GM23338 (cell line): ENCODE measurements at regions not wholly inside any gene's neighbourhood (a gene's known extent, or its start where the extent isn't known, plus 50 kb on each side); places are given as distances from the start of the nearest gene placed in this dataset.

ENCODE experiments used
- ATAC-seq: fragments of 200-7000 bp; cut with Tn5 transposase; 3 replicates; pipeline ENCODE4 v1.9.1; 2020
- DNase-seq: peaks from one replicate; pipeline ENCODE4 v3.0.0-alpha.2; 2015; ENCODE audit warnings: low spot score
- H2AFZ ChIP-seq: fragments of 200-600 bp; sonication (generic); 2 replicates; pipeline ENCODE4 v1.8.0; 2016; ENCODE audit warnings: antibody characterized with exemption, mild to moderate bottlenecking, moderate library complexity
- H3F3A ChIP-seq: fragments of 200-600 bp; sonication (generic); replicated peaks from 2 replicates; pipeline ENCODE4 v1.8.0; 2017; ENCODE audit warnings: antibody characterized with exemption, mixed run types, low read depth
- H3K27ac ChIP-seq: fragments of 200-600 bp; sonication (generic); 2 replicates; pipeline ENCODE4 v1.6.1; 2016; ENCODE audit warnings: low read depth
- H3K27me3 ChIP-seq: fragments of 200-600 bp; sonication (generic); 2 replicates; pipeline ENCODE4 v1.8.0; 2016; ENCODE audit warnings: mild to moderate bottlenecking, mixed run types, moderate library complexity; ENCODE audit not compliant: insufficient read depth
- H3K36me3 ChIP-seq: fragments of 200-600 bp; sonication (generic); 2 replicates; pipeline ENCODE4 v1.8.0; 2016; ENCODE audit warnings: mild to moderate bottlenecking; ENCODE audit not compliant: insufficient read depth
- H3K4me1 ChIP-seq: fragments of 200-600 bp; sonication (generic); 2 replicates; pipeline ENCODE4 v1.8.0; 2016; ENCODE audit warnings: mild to moderate bottlenecking, moderate library complexity; ENCODE audit not compliant: insufficient read depth
- H3K4me2 ChIP-seq: fragments of 200-600 bp; sonication (generic); 2 replicates; pipeline ENCODE4 v1.7.1; 2017; ENCODE audit warnings: mixed run types
- H3K4me3 ChIP-seq: fragments of 200-600 bp; sonication (generic); 2 replicates; pipeline ENCODE4 v1.6.1; 2016; ENCODE audit warnings: mixed run types
- H3K79me2 ChIP-seq: fragments of 200-600 bp; sonication (generic); replicated peaks from 2 replicates; pipeline ENCODE4 v1.8.0; 2017; ENCODE audit warnings: mild to moderate bottlenecking; ENCODE audit not compliant: insufficient read depth
- H3K9me2 ChIP-seq: fragments of 200-600 bp; sonication (generic); 2 replicates; pipeline ENCODE4 v1.8.0; 2017; ENCODE audit not compliant: insufficient read depth
- H4K20me1 ChIP-seq: fragments of 200-600 bp; sonication (generic); replicated peaks from 2 replicates; pipeline ENCODE4 v1.8.0; 2017; ENCODE audit warnings: mild to moderate bottlenecking; ENCODE audit not compliant: insufficient read depth
- H3K27ac Mint-ChIP-seq: 2 replicates; pipeline ENCODE4 v1.8.0; 2020; ENCODE audit warnings: inconsistent platforms, mild to moderate bottlenecking, moderate library complexity, mixed read lengths
- H3K27me3 Mint-ChIP-seq: 3 replicates; pipeline ENCODE4 v1.8.0; 2022; ENCODE audit warnings: low read depth, mild to moderate bottlenecking, moderate library complexity, mixed read lengths, inconsistent platforms; ENCODE audit not compliant: insufficient read depth, poor library complexity
- H3K36me3 Mint-ChIP-seq: 3 replicates; pipeline ENCODE4 v1.8.0; 2021; ENCODE audit warnings: low read depth, mild to moderate bottlenecking, inconsistent platforms, moderate library complexity, mixed read lengths
- H3K4me1 Mint-ChIP-seq: 3 replicates; pipeline ENCODE4 v1.8.0; 2020; ENCODE audit warnings: mild to moderate bottlenecking, inconsistent platforms, mixed read lengths
- H3K4me3 Mint-ChIP-seq: 3 replicates; pipeline ENCODE4 v1.8.0; 2021; ENCODE audit warnings: moderate library complexity, mild to moderate bottlenecking, inconsistent platforms, mixed read lengths
- H3K9me3 Mint-ChIP-seq: 3 replicates; pipeline ENCODE4 v1.8.0; 2020; ENCODE audit warnings: moderate library complexity, mild to moderate bottlenecking, inconsistent platforms, mixed read lengths
- CREB1 ChIP-seq: fragments of 250-450 bp; sonication (Bioruptor Pico); IDR thresholded peaks from 2 replicates; pipeline ENCODE4 v1.5.0; 2020; ENCODE audit warnings: low read depth, mild to moderate bottlenecking, moderate library complexity
- ETS1 ChIP-seq: IDR thresholded peaks from 2 replicates; pipeline ENCODE4 v1.6.1; 2016; ENCODE audit warnings: antibody characterized with exemption
- EZH2 ChIP-seq: fragments of 200-600 bp; sonication (generic); IDR thresholded peaks from one replicate; pipeline ENCODE4 v1.8.0; 2017; ENCODE audit warnings: antibody characterized with exemption, mild to moderate bottlenecking, low read depth; ENCODE audit not compliant: unreplicated experiment
- EZH2phosphoT487 ChIP-seq: fragments of 200-600 bp; sonication (generic); IDR thresholded peaks from one replicate; pipeline ENCODE4 v1.8.1; 2018; ENCODE audit warnings: antibody characterized with exemption; ENCODE audit not compliant: unreplicated experiment
- JUNB ChIP-seq: IDR thresholded peaks from one replicate; pipeline ENCODE4 v1.6.1; 2016; ENCODE audit warnings: antibody characterized with exemption; ENCODE audit not compliant: unreplicated experiment
- NANOG ChIP-seq: IDR thresholded peaks from 2 replicates; pipeline ENCODE4 v1.6.1; 2016; ENCODE audit warnings: antibody characterized with exemption, borderline replicate concordance
- POLR2AphosphoS5 ChIP-seq: IDR thresholded peaks from 2 replicates; pipeline ENCODE4 v1.6.1; 2016; ENCODE audit warnings: antibody characterized with exemption, low read depth
- REST ChIP-seq: IDR thresholded peaks from one replicate; pipeline ENCODE4 v1.6.1; 2018; ENCODE audit warnings: antibody characterized with exemption; ENCODE audit not compliant: unreplicated experiment
- STAT1 ChIP-seq: IDR thresholded peaks from one replicate; pipeline ENCODE4 v1.6.1; 2016; ENCODE audit warnings: antibody characterized with exemption; ENCODE audit not compliant: unreplicated experiment
- ZNF114 ChIP-seq: fragments of 250-450 bp; sonication (Bioruptor Pico); IDR thresholded peaks from 2 replicates; pipeline ENCODE4 v1.5.0; 2020; ENCODE audit warnings: mild to moderate bottlenecking, moderate library complexity
- ZNF331 ChIP-seq: fragments of 250-450 bp; sonication (Bioruptor Pico); IDR thresholded peaks from 2 replicates; pipeline ENCODE4 v1.5.0; 2020; ENCODE audit warnings: low read depth, mild to moderate bottlenecking, moderate library complexity
- ZNF462 ChIP-seq: fragments of 250-450 bp; sonication (Bioruptor Pico); IDR thresholded peaks from 2 replicates; pipeline ENCODE4 v1.5.0; 2020; ENCODE audit warnings: mild to moderate bottlenecking, moderate library complexity
- TF ChIP-seq, protein P1 (sequence below), 2 experiments: fragments of 200-600 bp in 1 of 2; sonication (generic) in 1 of 2; conservative IDR thresholded peaks; 2 replicates each; pipeline versions ENCODE4 v1.5.1 to v1.6.1; 2016 to 2017; ENCODE audit warnings: antibody characterized with exemption in 2 of 2, low read depth in 2 of 2, mild to moderate bottlenecking in 2 of 2, moderate library complexity in 1 of 2

- Mint-ChIP-seq H3K4me3 (no peak overlapping the region), H3K27me3 (peaks cover 5% of the 10 kb centered on the region), H3K27ac (no peak overlapping the region), H3K36me3 (no peaks in the 10 kb centered on the region), H3K9me3 (no peaks in the 10 kb centered on the region), H3K4me1 (no peaks in the 10 kb centered on the region)
- ATAC-seq (no peak), DNase-seq (no peak)
- no peak for TF ChIP-seq ZNF331 (CRISPR knock-in tag)
- TF ChIP-seq STAT1: no peak
- no peak for TF ChIP-seq NANOG
- TF ChIP-seq, protein P1, sequence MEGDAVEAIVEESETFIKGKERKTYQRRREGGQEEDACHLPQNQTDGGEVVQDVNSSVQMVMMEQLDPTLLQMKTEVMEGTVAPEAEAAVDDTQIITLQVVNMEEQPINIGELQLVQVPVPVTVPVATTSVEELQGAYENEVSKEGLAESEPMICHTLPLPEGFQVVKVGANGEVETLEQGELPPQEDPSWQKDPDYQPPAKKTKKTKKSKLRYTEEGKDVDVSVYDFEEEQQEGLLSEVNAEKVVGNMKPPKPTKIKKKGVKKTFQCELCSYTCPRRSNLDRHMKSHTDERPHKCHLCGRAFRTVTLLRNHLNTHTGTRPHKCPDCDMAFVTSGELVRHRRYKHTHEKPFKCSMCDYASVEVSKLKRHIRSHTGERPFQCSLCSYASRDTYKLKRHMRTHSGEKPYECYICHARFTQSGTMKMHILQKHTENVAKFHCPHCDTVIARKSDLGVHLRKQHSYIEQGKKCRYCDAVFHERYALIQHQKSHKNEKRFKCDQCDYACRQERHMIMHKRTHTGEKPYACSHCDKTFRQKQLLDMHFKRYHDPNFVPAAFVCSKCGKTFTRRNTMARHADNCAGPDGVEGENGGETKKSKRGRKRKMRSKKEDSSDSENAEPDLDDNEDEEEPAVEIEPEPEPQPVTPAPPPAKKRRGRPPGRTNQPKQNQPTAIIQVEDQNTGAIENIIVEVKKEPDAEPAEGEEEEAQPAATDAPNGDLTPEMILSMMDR (conservative IDR thresholded peaks at IDR 0.05; ENCODE audit: low read depth in 2 of 2): no peak
- TF ChIP-seq POLR2AphosphoS5: no peak
- no peak for TF ChIP-seq CREB1 (CRISPR knock-in tag)
- no peak for TF ChIP-seq JUNB
- TF ChIP-seq ETS1: no peak
- no peak for TF ChIP-seq EZH2phosphoT487
- no peak for TF ChIP-seq REST
- TF ChIP-seq EZH2: no peak
- no peak for TF ChIP-seq ZNF114
- no peak for TF ChIP-seq ZNF462 (CRISPR knock-in tag)
- no peak overlapping the region for H3K27ac ChIP-seq
- H3K4me1 ChIP-seq: no peaks in the 10 kb centered on the region
- no peaks in the 10 kb centered on the region for H3K36me3 ChIP-seq
- no peaks in the 10 kb centered on the region for H3K9me2 ChIP-seq
- no peak overlapping the region for H3K4me2 ChIP-seq
- H2AFZ ChIP-seq: no peak overlapping the region; the same call in 1 of the 2 replicates
- H3K4me3 ChIP-seq: no peak overlapping the region
- no peaks in the 10 kb centered on the region for H3F3A ChIP-seq
- H3K79me2 ChIP-seq: no peaks in the 10 kb centered on the region
- no peaks in the 10 kb centered on the region for H4K20me1 ChIP-seq
- H3K27me3 ChIP-seq: no peaks in the 10 kb centered on the region
Observed at GRCh38 chr10:33869028-33869427, 534.6 kb upstream of the NRP1 start.
